ENCODE measurements at regions not wholly inside any gene's neighbourhood (a gene's known extent, or its start where the extent isn't known, plus 50 kb on each side); places are given as distances from the start of the nearest gene placed in this dataset.

DNA sequence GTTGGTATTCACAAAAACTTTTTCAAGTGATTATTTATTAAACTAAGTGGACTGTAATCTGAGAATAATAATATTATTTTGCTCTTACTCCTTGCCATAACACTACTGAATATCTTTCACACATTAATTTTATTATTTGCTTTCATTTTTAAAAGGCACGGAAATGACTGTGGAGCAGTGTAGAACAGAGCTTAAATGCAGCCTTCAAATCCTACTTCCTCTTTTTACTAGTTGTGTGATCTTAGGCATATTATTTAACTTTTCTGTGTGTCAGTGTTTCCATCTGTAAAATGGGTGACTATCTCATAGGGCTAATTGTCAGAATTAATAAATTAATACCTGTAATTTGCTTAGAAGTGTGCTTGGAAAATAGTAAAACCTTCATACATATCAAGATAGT is 55.5 kb upstream of the SLC8A1 start:
- no peak for DNase-seq (ENCODE audit: low read depth in 2 of 2, low spot score in 1 of 2)

- DNase-seq (ENCODE audit: low read depth in 2 of 2, low spot score in 1 of 2) = no peak
Observed at GRCh38 chr2:40510304-40510703, 58.4 kb upstream of the SLC8A1 start.

- DNase-seq (ENCODE audit: low read depth in 2 of 2, low spot score in 1 of 2) = no peak
Observed at GRCh38 chr2:40511661-40512213, 59.8 kb upstream of the SLC8A1 start.

DNA sequence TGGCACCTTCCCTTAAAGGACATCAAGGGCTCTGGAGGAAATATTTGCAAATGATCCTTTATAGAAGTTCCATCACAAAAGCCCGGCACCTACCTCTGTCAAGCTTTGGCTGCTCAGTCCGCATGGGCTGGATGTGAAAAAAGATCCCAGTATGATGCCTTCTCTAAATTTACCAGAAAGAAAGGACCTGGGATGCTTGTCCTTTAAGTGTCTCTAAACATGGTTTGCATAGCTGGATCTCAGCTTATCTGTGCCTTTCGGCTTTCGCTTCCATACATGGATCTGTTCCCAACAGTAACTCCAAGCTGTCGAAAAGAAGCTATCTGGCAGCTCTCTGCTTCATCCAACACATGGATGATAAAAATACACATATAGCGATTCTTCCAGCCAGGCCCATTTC is 60.4 kb upstream of the SLC8A1 start:
- no peak for DNase-seq (ENCODE audit: low read depth in 2 of 2, low spot score in 1 of 2)

- DNase-seq (ENCODE audit: low read depth in 2 of 2, low spot score in 1 of 2) = no peak
Observed at GRCh38 chr2:40513201-40513600, 61.3 kb upstream of the SLC8A1 start.

DNA sequence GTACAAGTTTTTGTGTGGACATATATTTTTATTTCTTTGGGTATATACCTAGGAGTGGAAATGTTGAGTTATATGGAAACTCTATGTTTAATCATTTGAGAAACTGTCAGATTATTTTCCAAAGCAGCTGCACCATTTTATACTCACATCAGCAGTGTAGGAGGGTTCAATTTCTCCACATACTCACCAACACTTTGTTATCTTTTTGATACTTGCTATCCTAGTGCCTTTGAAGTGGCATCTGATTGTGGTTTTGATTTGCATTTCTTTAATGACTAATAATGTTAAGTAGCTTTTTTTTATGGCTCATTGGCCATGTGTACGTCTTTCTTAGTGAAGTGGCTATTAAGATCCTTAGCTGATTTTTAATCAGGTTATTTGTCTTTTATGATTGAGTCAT is 64.7 kb upstream of the SLC8A1 start:
- DNase-seq (ENCODE audit: low read depth in 2 of 2, low spot score in 1 of 2) = no peak

GRCh38 chr2:40528564-40528963 is 76.7 kb upstream of the SLC8A1 start:
- DNase-seq (ENCODE audit: low read depth in 2 of 2, low spot score in 1 of 2) = no peak

DNA sequence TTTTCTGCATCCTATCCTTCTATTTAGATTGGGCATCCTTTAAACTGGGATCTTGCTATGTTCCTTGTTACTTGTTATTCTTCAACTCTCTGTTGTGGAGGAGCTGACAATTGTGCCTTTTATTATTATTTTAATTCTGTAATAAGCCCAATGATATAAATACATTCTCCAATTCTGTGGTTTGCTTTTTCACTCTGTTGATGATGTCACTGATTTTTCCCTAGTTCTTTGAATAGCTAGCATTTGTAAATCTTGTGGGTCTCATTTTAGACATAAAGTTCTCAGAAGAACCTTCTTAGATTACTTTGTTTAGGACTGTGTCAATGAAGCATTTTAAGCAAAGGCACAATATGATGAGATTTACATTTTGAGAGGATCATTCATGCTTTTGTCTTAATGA is 79.5 kb upstream of the SLC8A1 start:
- no peak for DNase-seq (ENCODE audit: low read depth in 2 of 2, low spot score in 1 of 2)

DNA sequence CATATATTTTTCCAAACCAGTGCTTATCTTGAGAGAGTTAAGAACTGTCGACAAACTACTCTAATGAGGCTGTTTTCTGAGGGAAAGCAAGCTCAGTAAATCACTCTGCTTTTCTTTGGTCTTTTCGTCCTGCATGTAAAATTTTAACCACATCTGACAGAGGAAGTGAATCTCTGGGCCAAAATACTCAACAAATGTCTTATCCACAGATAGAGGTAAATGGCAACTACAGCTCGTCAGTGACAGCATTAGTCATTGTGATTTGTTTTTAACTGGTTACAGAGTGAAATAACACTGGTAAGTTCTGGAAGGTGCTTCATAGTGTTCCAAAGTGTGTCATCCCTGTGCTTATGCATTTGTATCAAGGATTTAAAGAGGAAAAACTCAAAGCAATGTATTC is 82.6 kb upstream of the SLC8A1 start:
- DNase-seq (ENCODE audit: low read depth in 2 of 2, low spot score in 1 of 2) = no peak

DNA sequence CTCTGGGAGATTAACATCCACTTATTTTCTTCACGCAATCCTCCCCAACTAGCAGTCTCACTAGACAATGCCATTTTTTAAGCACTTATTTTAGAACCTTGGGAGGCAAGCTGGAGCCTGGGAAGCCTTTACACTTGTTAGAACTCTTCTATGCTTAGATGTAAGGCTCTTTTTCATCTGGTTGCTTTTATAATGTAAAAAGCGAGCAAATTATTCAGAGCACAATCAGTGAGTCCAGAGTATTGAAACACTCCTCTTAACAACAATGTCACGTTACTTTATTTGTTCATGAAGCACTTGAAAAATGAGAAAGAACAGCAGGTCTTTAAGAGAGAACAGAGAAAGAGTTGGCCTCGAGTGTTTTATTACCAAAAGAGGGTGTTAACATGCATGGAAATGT is 84.1 kb upstream of the SLC8A1 start:
- DNase-seq (ENCODE audit: low read depth in 2 of 2, low spot score in 1 of 2) = no peak

DNA sequence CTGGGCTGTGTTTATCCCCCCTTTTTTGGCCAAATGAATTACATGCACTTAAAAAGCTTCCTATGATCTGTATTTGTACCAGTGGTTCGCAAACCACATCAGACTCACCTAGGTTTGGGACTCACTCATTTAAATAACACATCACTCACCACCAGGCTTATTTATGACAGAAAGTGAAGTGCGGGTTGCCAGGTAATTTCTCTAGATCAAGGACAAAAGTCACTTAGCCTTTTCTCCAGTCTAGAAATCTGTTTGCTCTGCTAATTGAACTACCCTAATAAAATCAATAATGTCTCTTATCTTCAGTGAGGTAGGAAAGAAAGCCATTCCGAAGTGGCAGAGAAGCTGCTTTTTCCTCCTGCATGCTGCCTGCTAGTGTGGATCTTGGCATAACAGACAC is 88.1 kb upstream of the SLC8A1 start:
- no peak for DNase-seq (ENCODE audit: low read depth in 2 of 2, low spot score in 1 of 2)

DNA sequence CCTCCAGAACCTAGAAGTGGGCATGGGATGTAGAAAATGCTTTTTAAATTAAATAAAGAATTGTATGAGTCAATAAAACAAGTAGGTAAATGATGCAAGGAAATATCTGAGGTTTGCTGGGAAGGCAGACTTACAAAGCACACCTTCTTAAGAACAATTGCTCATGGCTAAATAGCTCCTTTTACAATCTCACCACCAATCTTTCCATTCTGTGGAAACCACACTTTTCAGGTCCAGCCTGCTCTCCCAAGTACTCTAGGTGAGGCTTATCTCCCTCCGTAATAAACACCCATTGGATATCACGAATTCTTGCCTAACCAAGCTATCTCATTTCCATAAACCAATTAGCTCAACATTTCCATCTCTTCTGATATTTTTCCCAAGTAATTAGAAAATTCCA is 91.5 kb upstream of the SLC8A1 start:
- DNase-seq (ENCODE audit: low read depth in 2 of 2, low spot score in 1 of 2) = no peak

GRCh38 chr2:40544072-40544471 is 92.2 kb upstream of the SLC8A1 start:
- DNase-seq (ENCODE audit: low read depth in 2 of 2, low spot score in 1 of 2) = no peak

- no peak for DNase-seq (ENCODE audit: low read depth in 2 of 2, low spot score in 1 of 2)
Observed at GRCh38 chr2:40545645-40546044, 93.8 kb upstream of the SLC8A1 start.

DNA sequence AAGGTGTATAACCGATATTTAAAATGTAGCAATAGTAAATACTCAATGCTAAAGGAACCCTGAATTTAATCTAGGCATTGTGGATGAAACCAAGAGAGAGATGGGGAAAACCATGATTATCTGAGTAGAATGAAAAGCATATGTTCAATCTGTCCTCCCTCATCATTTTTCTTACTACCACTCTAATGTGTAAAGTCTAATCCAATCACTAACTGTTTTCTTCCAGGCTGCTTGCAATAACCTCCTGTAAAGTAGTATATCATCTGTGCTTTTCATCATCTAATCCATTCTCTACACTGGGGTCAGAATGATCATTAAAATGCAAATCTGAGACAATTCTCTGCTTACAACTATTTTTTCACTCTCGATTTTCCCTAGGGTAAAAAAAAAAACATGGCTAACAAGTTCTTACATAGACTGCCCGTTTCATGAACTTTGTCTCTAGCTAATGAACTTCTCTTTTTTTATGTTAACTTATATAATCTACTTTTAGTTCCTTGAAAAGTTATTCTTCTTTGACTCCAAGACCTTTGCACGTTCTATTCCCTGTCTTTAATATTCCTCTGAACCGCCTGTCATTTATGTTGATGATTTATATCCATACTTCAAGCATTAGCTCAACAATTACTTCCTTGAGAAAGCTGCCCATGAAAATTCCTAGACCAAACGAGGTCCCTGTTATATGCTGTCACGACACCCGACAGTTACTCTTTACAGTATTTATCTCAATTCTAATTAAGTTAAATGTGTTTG is 94.7 kb upstream of the SLC8A1 start:
- DNase-seq (ENCODE audit: low read depth in 2 of 2, low spot score in 1 of 2) = no peak

GRCh38 chr2:40548521-40548920 is 96.6 kb upstream of the SLC8A1 start:
- no peak for DNase-seq (ENCODE audit: low read depth in 2 of 2, low spot score in 1 of 2)

DNA sequence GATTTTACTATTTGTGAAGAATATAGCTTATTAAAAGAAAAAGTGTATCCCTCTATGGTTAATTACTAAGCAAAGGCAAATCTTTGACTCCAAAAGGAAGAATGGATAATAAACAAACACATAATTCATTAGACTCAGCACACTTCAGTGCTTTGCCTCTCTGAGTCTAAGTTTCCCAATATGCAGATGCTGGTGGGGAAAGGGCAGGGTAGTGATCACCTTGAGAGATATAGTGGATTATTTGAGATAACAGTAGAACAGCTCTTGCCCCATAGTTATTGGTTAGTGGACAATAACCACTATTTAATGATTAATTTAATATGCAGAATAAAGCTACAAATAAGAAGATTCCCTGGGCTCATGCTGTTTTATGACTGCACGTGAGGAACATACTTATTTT is 98.2 kb upstream of the SLC8A1 start:
- no peak for DNase-seq (ENCODE audit: low read depth in 2 of 2, low spot score in 1 of 2)

DNA sequence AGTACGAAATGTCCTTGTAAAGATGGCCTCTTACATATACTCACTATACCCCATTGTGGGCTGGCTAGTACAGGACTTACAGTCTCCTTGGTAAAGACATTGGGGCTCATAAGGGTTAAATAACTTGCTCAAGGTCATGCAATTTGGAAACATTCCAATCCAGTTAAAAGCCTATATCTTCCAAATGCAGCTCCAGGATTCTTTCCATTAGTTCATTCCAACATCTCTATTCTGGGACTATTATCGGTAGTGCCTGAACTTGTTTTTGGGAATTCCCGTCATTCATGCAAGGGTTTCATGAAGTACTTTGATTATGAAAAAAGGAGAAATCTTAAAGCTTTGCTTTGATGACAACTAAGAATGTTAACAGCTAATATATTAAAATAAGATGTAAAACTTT is 99.2 kb upstream of the SLC8A1 start:
- no peak for DNase-seq (ENCODE audit: low read depth in 2 of 2, low spot score in 1 of 2)

- no peak for DNase-seq (ENCODE audit: low read depth in 2 of 2, low spot score in 1 of 2)
Observed at GRCh38 chr2:40554665-40555294, 102.9 kb upstream of the SLC8A1 start.

GRCh38 chr2:40556293-40556692 is 104.4 kb upstream of the SLC8A1 start:
- no peak for DNase-seq (ENCODE audit: low read depth in 2 of 2, low spot score in 1 of 2)

DNA sequence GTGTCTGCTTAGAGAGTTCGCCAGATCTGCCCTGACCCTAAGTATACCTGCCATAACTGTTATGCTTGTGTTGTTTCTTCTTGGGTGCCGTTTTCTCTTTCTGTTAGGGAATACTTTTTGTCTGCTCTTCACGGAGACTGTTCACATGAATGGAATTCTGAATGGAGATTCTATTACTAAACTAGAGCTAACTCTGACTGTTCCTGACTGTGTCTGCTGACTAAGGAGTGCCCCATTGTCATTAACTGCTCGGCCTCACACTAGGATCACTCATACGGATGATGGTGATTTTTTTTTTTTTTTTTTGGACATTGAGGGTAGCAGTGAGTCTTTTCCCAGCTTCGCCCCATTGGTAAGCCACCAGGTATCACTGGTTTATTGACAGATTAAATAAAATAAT is 104.8 kb upstream of the SLC8A1 start:
- no peak for DNase-seq (ENCODE audit: low read depth in 2 of 2, low spot score in 1 of 2)

- DNase-seq (ENCODE audit: low read depth in 2 of 2, low spot score in 1 of 2) = no peak
Observed at GRCh38 chr2:40558761-40559160, 106.9 kb upstream of the SLC8A1 start.

GRCh38 chr2:40559175-40559574 is 107.3 kb upstream of the SLC8A1 start:
- no peak for DNase-seq (ENCODE audit: low read depth in 2 of 2, low spot score in 1 of 2)

All from stimulated activated CD8-positive, alpha-beta memory T cell treated with anti-CD3 and anti-CD28 coated beads, Interleukin-4, amount 100 ng/mL, for 1 hour (primary cell).